NB4 (cell line): ENCODE measurements at regions not wholly inside any gene's neighbourhood (a gene's known extent, or its start where the extent isn't known, plus 50 kb on each side); places are given as distances from the start of the nearest gene placed in this dataset.

Experiments used
- CTCF ChIP-seq: IDR thresholded peaks from one replicate; pipeline ENCODE4 v1.5.1; 2012; ENCODE audit warnings: low read depth, low read length
- MYC ChIP-seq: IDR thresholded peaks from 2 replicates; pipeline ENCODE4 v1.6.1; 2011; ENCODE audit warnings: low read depth, low read length

GRCh38 chr3:125645616-125646015 is 50.3 kb upstream of the OSBPL11 start:
- TF ChIP-seq CTCF (no peak), MYC (no peak)
